H9 (cell line): ENCODE measurements at regions not wholly inside any gene's neighbourhood (a gene's known extent, or its start where the extent isn't known, plus 50 kb on each side); places are given as distances from the start of the nearest gene placed in this dataset.

ENCODE experiments used
- DNase-seq: peaks from one replicate; pipeline ENCODE4 v3.0.0-alpha.2; 2017
- H2AFZ ChIP-seq: one replicate; pipeline ENCODE4 v1.6.1; 2013; ENCODE audit warnings: mild to moderate bottlenecking, low read length, control low read depth, moderate library complexity
- H2AK5ac ChIP-seq: 2 replicates; pipeline ENCODE4 v1.6.1; 2013; ENCODE audit warnings: low read length, control low read depth, mixed read lengths; ENCODE audit not compliant: insufficient read length
- H2BK120ac ChIP-seq: one replicate; pipeline ENCODE4 v1.6.1; 2013; ENCODE audit warnings: low read depth, mild to moderate bottlenecking, low read length, control low read depth, inconsistent platforms; ENCODE audit not compliant: poor library complexity, severe bottlenecking
- H2BK12ac ChIP-seq: 2 replicates; pipeline ENCODE4 v1.6.1; 2013; ENCODE audit warnings: low read length, control low read depth, mixed read lengths, low read depth; ENCODE audit not compliant: insufficient read length
- H2BK15ac ChIP-seq: 2 replicates; pipeline ENCODE4 v1.6.1; 2013; ENCODE audit warnings: low read depth, low read length, control low read depth
- H2BK20ac ChIP-seq: one replicate; pipeline ENCODE4 v1.6.1; 2013; ENCODE audit warnings: low read depth, mild to moderate bottlenecking, low read length, control low read depth, inconsistent platforms; ENCODE audit not compliant: poor library complexity, severe bottlenecking
- H2BK5ac ChIP-seq: 2 replicates; pipeline ENCODE4 v1.6.1; 2013; ENCODE audit warnings: low read length, control low read depth, mixed read lengths; ENCODE audit not compliant: insufficient read length
- H3K14ac ChIP-seq: 2 replicates; pipeline ENCODE4 v1.6.1; 2013; ENCODE audit warnings: low read length, control low read depth; ENCODE audit not compliant: insufficient read depth
- H3K18ac ChIP-seq: 2 replicates; pipeline ENCODE4 v1.6.1; 2013; ENCODE audit warnings: low read depth, mild to moderate bottlenecking, mixed read lengths, low read length, control low read depth; ENCODE audit not compliant: insufficient read length
- H3K23ac ChIP-seq: 2 replicates; pipeline ENCODE4 v1.6.1; 2013; ENCODE audit warnings: low read length, control low read depth, mixed read lengths, low read depth; ENCODE audit not compliant: insufficient read length
- H3K23me2 ChIP-seq: 2 replicates; pipeline ENCODE4 v1.6.1; 2013; ENCODE audit warnings: low read depth, mild to moderate bottlenecking, mixed read lengths, low read length, control low read depth; ENCODE audit not compliant: insufficient read length, poor library complexity, severe bottlenecking
- H3K27ac ChIP-seq: 2 replicates; pipeline ENCODE4 v1.5.1; 2013; ENCODE audit warnings: low read length, control low read depth, mixed read lengths, low read depth; ENCODE audit not compliant: insufficient read length
- H3K27me3 ChIP-seq: 2 replicates; pipeline ENCODE4 v1.6.1; 2013; ENCODE audit warnings: low read length, control low read depth, inconsistent platforms; ENCODE audit not compliant: insufficient read depth
- H3K4ac ChIP-seq: 2 replicates; pipeline ENCODE4 v1.6.1; 2013; ENCODE audit warnings: low read depth, mild to moderate bottlenecking, control low read depth, inconsistent platforms, low read length, moderate library complexity
- H3K4me1 ChIP-seq: 2 replicates; pipeline ENCODE4 v1.6.1; 2013; ENCODE audit warnings: low read length, control low read depth, inconsistent platforms; ENCODE audit not compliant: insufficient read depth
- H3K4me2 ChIP-seq: 2 replicates; pipeline ENCODE4 v1.6.1; 2013; ENCODE audit warnings: low read length, control low read depth, mixed read lengths; ENCODE audit not compliant: insufficient read length, insufficient read depth
- H3K56ac ChIP-seq: 2 replicates; pipeline ENCODE4 v1.6.1; 2013; ENCODE audit warnings: low read depth, mild to moderate bottlenecking, mixed read lengths, low read length, control low read depth; ENCODE audit not compliant: insufficient read length
- H3K79me1 ChIP-seq: 2 replicates; pipeline ENCODE4 v1.6.1; 2013; ENCODE audit warnings: low read depth, mild to moderate bottlenecking, moderate library complexity, low read length, control low read depth, inconsistent platforms; ENCODE audit not compliant: insufficient read depth, poor library complexity, severe bottlenecking
- H3K79me2 ChIP-seq: 2 replicates; pipeline ENCODE4 v1.6.1; 2013; ENCODE audit warnings: low read length, control low read depth, inconsistent platforms; ENCODE audit not compliant: insufficient read depth
- H3K9ac ChIP-seq: 2 replicates; pipeline ENCODE4 v1.6.1; 2013; ENCODE audit warnings: low read length, control low read depth, mixed read lengths; ENCODE audit not compliant: insufficient read length; ENCODE audit errors: extremely low read depth
- H3K9me3 ChIP-seq: one replicate; pipeline ENCODE4 v1.6.1; 2013; ENCODE audit warnings: low read depth, low read length, inconsistent platforms; ENCODE audit not compliant: control insufficient read depth
- H3T11ph ChIP-seq: one replicate; pipeline ENCODE4 v1.6.1; 2013; ENCODE audit warnings: mild to moderate bottlenecking, low read length, control low read depth, inconsistent platforms
- H4K20me1 ChIP-seq: one replicate; pipeline ENCODE4 v1.6.1; 2013; ENCODE audit not compliant: control insufficient read depth, insufficient read length, insufficient read depth
- H4K5ac ChIP-seq: 2 replicates; pipeline ENCODE4 v1.6.1; 2013; ENCODE audit warnings: low read depth, mild to moderate bottlenecking, mixed read lengths, low read length, control low read depth; ENCODE audit not compliant: insufficient read length
- H4K8ac ChIP-seq: replicated peaks from 2 replicates; pipeline ENCODE4 v1.6.1; 2013; ENCODE audit warnings: low read length, control low read depth, mixed read lengths, low read depth; ENCODE audit not compliant: insufficient read length
- H4K91ac ChIP-seq: 2 replicates; pipeline ENCODE4 v1.6.1; 2013; ENCODE audit warnings: low read depth, mild to moderate bottlenecking, moderate library complexity, mixed read lengths, low read length, control low read depth; ENCODE audit not compliant: insufficient read length
- H3K27ac Mint-ChIP-seq, 3 experiments: 2 replicates in 2 of 3; 3 replicates in 1 of 3; pipeline ENCODE4 v1.8.0; 2020 to 2021; ENCODE audit warnings: mixed read lengths in 3 of 3, mild to moderate bottlenecking in 1 of 3, moderate library complexity in 1 of 3
- H3K27me3 Mint-ChIP-seq: 2 replicates; pipeline ENCODE4 v1.8.0; 2021; ENCODE audit warnings: low read depth, mild to moderate bottlenecking, moderate library complexity, mixed read lengths
- H3K36me3 Mint-ChIP-seq, 3 experiments: 2 replicates in 2 of 3; 3 replicates in 1 of 3; pipeline ENCODE4 v1.8.0; 2020 to 2021; ENCODE audit warnings: low read depth in 3 of 3, mixed read lengths in 3 of 3; ENCODE audit not compliant: insufficient read depth in 1 of 3
- H3K4me1 Mint-ChIP-seq, 2 experiments: 2 replicates each; pipeline ENCODE4 v1.8.0; 2020; ENCODE audit warnings: mixed read lengths in 2 of 2
- H3K4me3 Mint-ChIP-seq, 2 experiments: 2 replicates in 1 of 2; 3 replicates in 1 of 2; pipeline ENCODE4 v1.8.0; 2020 to 2021; ENCODE audit warnings: mild to moderate bottlenecking in 2 of 2, mixed read lengths in 2 of 2, moderate library complexity in 1 of 2
- H3K9me3 Mint-ChIP-seq, 2 experiments: 2 replicates in 1 of 2; 3 replicates in 1 of 2; pipeline ENCODE4 v1.8.0; 2020; ENCODE audit warnings: mild to moderate bottlenecking in 2 of 2, mixed read lengths in 2 of 2, moderate library complexity in 1 of 2
- CTCF ChIP-seq: fragments of 200-600 bp; sonication (generic); conservative IDR thresholded peaks from 3 replicates; pipeline ENCODE4 v1.8.0; 2021; ENCODE audit warnings: antibody characterized with exemption, mild to moderate bottlenecking
- WGBS: extraction: QIAGEN DNeasy Blood & Tissue Kit; methylation state at CpG from one replicate; pipeline ENCODE4 v1.1.7; 2013; ENCODE audit warnings: missing lambda C conversion rate, low lambda C conversion rate, mixed read lengths; ENCODE audit not compliant: insufficient read length; ENCODE audit errors: extremely low coverage; 5-methylcytosine and 5-hydroxymethylcytosine counted together

- H3K9ac ChIP-seq, result no peak overlapping the region
- no peak overlapping the region for H3K14ac ChIP-seq
- H3K4ac ChIP-seq, result no peak overlapping the region
- no peak overlapping the region for H2BK12ac ChIP-seq
- H4K8ac ChIP-seq, result no peak overlapping the region
- H3K4me1 Mint-ChIP-seq, result no peaks in the 10 kb centered on the region
- no peaks in the 10 kb centered on the region for H3K4me1 ChIP-seq
- no peak overlapping the region for H2BK20ac ChIP-seq
- H3K27me3 Mint-ChIP-seq, result no peaks in the 10 kb centered on the region
- no peak for TF ChIP-seq CTCF
- H4K5ac ChIP-seq, result no peak overlapping the region
- no peaks in the 10 kb centered on the region for H4K20me1 ChIP-seq
- H3K27ac Mint-ChIP-seq, result no peak overlapping the region
- no peak overlapping the region for H3K4me3 Mint-ChIP-seq
- no peak overlapping the region for H3K18ac ChIP-seq
- no peaks in the 10 kb centered on the region for H3K9me3 ChIP-seq
- H3K27me3 ChIP-seq, result no peaks in the 10 kb centered on the region
- H3K4me2 ChIP-seq, result no peak overlapping the region
- H3K79me2 ChIP-seq, result no peaks in the 10 kb centered on the region
- H2BK5ac ChIP-seq, result no peak overlapping the region
- H4K91ac ChIP-seq, result no peak overlapping the region
- no CpG with 5 or more reads among the region's 2 CpGs for WGBS
- no peaks in the 10 kb centered on the region for H3K79me1 ChIP-seq
- no peak overlapping the region for H2AK5ac ChIP-seq
- H3K9me3 Mint-ChIP-seq, result no peaks in the 10 kb centered on the region
- no peak overlapping the region for H2BK15ac ChIP-seq
- H3K23me2 ChIP-seq, result no peaks in the 10 kb centered on the region
- no peak overlapping the region for H3T11ph ChIP-seq
- H3K23ac ChIP-seq, result no peak overlapping the region
- no peak overlapping the region for H2AFZ ChIP-seq
- no peak overlapping the region for H2BK120ac ChIP-seq
- DNase-seq, result no peak
- H3K56ac ChIP-seq, result no peak overlapping the region
- H3K36me3 Mint-ChIP-seq, result no peaks in the 10 kb centered on the region
- H3K27ac ChIP-seq, result no peak overlapping the region
Observed at GRCh38 chr11:21825127-21825526, 367.8 kb upstream of the ANO5 start.
